AG10803 (cell line): ENCODE measurements at regions not wholly inside any gene's neighbourhood (a gene's known extent, or its start where the extent isn't known, plus 50 kb on each side); places are given as distances from the start of the nearest gene placed in this dataset.

Source experiments
- DNase-seq: peaks from one replicate; pipeline ENCODE4 v3.0.0; 2010; ENCODE audit warnings: low read depth
- H3K4me3 ChIP-seq: 2 replicates; pipeline ENCODE4 v1.5.1; 2011; ENCODE audit warnings: mild to moderate bottlenecking, low read length, control low read depth
- CTCF ChIP-seq: conservative IDR thresholded peaks from 2 replicates; pipeline ENCODE4 v1.5.1; 2011; ENCODE audit warnings: mild to moderate bottlenecking, low read length, control low read depth, inconsistent platforms

- TF ChIP-seq CTCF: no peak
- no peak overlapping the region for H3K4me3 ChIP-seq
- no peak for DNase-seq
These were observed 180.3 kb downstream of the CCDC71L start for GRCh38 chr7:106480616-106481031.

GRCh38 chr7:106480161-106480579 is 180.8 kb downstream of the CCDC71L start:
- TF ChIP-seq CTCF: no peak
- H3K4me3 ChIP-seq: no peak overlapping the region
- no peak for DNase-seq

- no peak for DNase-seq
- H3K4me3 ChIP-seq: no peak overlapping the region
- TF ChIP-seq CTCF: no peak
These were observed 184.2 kb downstream of the CCDC71L start for GRCh38 chr7:106476751-106477150.

GRCh38 chr7:106472741-106473140 is 188.0 kb upstream of the NAMPT start:
- DNase-seq: no peak
- no peak overlapping the region for H3K4me3 ChIP-seq
- no peak for TF ChIP-seq CTCF

- H3K4me3 ChIP-seq: no peak overlapping the region
- no peak for TF ChIP-seq CTCF
- no peak for DNase-seq
These were observed 187.1 kb upstream of the NAMPT start for GRCh38 chr7:106471686-106472440.

- DNase-seq: no peak
- no peak for TF ChIP-seq CTCF
These were observed 186.2 kb upstream of the NAMPT start for GRCh38 chr7:106471021-106471420.

GRCh38 chr7:106466867-106467266 is 182.1 kb upstream of the NAMPT start:
- DNase-seq: no peak
- TF ChIP-seq CTCF: no peak
- no peak overlapping the region for H3K4me3 ChIP-seq

More at GRCh38 chr7:106471021-106471420, 186.2 kb upstream of the NAMPT start:
- H3K4me3 ChIP-seq: no peak overlapping the region
